Lung microvascular endothelial cell (primary cell): ENCODE measurements at regions not wholly inside any gene's neighbourhood (a gene's known extent, or its start where the extent isn't known, plus 50 kb on each side); places are given as distances from the start of the nearest gene placed in this dataset.
A peak's percentile ranks its signal among the peaks of the same experiment; 100 is the strongest.
"Not testable (repeated sequence)": the region's sequence is repeated elsewhere in the genome, so short reads cannot be mapped to it uniquely, and the experiment has no call there.

Experiments
- DNase-seq, 2 donors: peaks; one replicate each; pipeline versions ENCODE4 v3.0.0 to v3.0.0-alpha.2; 2010; ENCODE audit warnings: low read depth in 2 of 2

DNA sequence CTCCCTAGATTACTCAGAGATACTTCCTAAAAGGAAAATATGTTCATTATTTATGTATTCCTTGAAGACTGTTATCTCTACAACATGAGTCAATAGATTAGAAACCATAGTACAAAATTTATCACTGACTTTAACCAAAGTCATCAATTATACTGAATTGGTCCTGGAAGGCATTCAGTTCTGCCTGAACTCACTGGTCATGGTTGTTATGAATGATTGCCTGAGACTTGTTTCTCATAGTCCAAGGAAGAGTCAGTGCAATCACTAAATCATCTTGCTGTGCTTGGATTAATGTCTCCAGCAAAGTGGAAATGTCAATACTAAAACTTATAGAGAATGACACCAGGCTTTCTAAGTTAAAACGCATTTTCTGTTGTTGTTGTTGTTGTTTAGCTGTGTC lies 878.6 kb upstream of the MANEA start:
- DNase-seq = no peak

DNA sequence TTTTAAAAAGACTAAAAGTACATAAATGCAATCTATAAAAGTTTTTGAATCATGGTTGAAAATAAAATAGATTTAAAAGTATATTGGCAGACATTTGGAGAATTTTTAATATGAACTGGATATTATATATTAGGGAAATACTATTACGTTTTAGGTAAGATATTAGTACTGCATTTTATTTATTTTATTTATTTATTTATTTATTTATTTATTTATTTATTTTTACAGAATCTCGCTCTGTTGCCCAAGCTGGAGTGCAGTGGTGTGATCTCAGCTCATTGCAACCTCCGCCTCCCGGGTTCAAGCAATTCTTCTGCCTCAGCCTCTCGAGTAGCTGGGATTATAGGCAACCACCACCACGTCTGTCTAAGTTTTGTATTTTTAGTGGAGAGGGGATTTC lies 890.1 kb upstream of the MANEA start:
- DNase-seq = not testable (repeated sequence)

DNA sequence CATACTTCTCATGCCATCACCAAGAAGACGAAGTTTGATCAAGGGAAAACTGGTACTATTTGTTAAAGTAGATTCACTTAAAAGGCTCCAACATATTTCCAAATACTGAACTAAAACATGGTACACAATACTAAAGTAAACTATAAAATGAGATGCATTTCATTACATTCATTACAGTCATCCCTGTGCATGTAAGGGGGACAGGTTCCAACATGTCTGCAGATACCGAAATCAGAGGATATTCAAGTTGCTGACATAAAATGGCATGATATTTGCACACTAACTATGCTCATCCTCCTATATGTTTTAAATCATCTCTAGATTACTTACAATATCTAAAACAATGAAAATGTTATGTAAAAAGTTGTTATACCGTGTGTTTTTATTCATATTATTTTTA lies 893.9 kb upstream of the MANEA start:
- no peak for DNase-seq

DNA sequence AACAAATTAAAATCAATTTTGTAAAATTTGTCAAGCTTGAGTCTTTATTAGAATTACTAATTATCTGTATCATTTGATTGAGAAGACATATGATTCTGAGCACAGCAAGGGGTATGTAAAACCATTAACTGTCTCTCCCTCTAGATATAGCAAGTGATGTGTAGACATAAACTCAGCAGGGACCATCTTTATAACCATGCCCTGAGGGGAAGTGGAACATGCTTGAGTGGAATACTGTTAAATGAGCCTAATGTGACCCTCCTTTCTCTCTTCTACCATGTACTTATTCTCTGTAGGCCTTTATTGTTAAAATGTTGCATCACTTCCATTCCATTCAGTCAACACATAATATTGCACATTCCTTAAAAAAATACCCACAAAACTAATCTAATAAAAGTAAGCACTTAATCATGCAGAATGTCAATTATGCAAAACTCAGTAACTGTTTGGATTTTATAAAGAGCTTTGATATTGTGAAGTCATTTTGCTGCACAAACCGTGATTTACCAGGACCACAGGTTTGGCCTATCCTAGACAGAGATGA lies 896.6 kb upstream of the MANEA start:
- DNase-seq = no peak

DNA sequence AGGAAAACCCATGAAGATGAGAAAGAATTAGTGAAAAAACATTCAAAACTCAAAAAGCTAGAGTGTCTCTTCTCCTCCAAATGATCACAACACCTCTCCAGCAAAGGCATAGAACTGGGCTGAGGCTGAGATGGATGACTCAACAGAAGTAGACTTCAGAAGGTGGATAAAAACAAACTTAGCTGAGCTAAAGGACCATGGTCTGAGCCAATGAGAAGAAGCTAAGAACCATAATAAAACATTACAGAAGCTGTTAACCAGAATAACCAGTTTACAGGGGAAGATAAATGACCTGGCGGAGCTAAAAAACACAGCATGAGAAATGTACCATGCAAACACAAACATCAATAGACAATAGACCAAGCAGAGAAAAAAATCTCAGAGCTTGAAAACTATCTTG lies 904.1 kb upstream of the MANEA start:
- DNase-seq = no peak

DNA sequence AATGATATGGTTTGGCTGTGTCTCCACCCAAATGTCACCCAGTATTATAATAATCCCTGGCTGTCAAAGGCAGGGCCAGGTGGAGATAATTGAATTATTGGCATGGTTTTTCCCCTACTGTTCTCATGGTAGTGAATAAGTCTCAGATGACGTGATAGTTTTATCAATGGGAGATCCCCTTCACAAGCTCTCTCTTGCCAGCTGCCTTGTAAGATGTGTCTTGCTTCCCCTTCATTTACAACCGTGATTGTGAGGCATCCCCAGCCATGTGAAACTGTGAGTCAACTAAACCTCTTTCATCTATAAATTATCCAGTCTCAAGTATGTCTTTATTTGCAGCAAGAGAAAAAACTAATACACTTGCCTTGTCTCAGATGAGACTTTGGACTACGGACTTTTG lies 907.3 kb upstream of the MANEA start:
- DNase-seq = no peak

DNA sequence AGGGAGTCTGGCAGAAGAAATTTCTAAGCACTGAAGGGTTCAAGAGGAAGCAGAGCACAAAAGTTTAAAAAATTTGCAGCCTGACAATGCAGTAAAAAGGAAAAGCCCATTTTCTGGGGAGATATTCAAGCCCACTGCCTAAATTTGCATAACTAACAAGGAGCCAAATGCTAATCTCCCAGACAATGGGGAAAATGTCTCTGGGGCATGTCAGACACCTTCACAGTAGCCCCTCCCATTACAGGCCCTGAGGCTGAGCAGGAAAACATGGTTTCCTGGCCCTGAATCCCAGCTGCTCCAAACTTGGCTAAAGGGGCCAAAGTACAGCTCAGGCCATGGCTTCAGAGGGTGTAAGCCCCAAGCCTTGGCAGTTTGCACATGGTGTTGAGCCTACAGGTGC lies 908.5 kb upstream of the MANEA start:
- no peak for DNase-seq

DNA sequence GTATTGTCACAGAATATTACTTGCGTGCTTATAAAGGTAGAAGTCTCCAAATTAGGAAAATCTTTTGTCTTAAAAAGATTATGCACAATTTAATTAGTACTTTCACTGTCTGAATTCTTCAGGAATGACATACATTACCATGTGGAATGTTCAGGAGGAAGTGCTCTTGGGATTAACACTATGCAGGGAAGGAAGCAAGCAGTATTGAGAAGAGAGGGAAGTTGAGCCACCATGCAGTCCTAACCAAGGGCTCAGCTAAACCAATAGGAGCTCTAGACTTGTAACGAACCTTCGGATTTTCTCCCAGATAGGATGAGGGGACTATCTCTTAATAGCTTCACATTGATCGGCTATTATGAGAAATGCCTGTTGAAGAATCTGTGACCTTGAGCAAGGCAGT lies 918.4 kb upstream of the MANEA start:
- no peak for DNase-seq

DNA sequence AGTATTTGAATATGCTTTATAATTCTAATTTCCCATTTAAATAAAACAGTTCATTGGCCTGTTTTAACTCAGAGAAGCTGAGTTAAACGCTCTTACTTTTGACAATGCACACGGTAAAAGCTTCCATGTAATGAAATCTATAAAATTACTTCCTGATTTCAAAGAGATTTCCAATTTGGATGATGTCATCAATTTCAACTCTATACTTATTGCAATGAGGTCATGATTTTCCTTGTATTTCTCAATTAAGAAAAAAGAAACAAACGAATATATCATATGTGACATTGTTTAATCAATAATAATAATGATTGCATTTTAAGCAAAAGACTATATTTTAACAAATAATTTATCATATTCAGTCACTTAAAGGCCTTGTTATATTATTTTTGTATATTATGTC lies 926.1 kb upstream of the MANEA start:
- no peak for DNase-seq

DNA sequence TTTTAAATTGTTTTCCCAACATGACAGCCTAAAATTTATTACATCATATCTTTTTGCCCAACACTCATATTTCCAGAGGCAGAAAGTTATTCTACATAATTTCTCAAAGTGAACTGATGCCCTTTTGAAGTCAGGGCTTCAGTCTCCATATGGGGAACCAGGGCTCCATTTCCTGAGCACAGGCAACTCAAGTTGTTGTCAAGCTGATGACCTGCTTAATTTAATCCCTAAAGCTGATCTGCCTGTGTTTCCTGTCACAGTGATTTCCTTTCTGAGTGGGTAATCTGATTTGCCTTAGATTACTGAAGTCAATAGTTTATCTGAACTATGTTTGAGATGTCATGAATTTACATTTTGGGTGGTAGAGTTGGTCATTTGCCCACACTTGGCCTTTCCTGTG lies 932.1 kb upstream of the MANEA start:
- DNase-seq = no peak

DNA sequence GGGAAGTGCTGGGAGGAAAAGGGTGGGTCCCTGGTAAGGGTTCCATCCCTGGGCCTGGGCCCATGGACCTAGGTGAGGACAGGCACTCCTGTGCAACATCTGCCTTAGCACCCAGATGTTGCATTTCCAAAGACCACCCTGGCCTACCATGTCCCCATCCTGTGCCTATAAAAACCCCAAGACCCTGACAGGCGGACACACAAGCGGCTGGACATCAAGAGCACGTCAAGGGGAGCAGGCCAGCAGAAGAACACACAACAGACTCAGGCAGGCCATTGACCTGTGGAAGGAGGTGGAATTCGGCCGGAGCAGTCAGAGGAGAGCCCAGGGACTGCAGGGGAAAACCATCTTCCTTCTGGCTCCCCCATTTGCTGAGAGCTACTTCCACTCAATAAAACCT lies 937.8 kb upstream of the MANEA start:
- DNase-seq = no peak

DNA sequence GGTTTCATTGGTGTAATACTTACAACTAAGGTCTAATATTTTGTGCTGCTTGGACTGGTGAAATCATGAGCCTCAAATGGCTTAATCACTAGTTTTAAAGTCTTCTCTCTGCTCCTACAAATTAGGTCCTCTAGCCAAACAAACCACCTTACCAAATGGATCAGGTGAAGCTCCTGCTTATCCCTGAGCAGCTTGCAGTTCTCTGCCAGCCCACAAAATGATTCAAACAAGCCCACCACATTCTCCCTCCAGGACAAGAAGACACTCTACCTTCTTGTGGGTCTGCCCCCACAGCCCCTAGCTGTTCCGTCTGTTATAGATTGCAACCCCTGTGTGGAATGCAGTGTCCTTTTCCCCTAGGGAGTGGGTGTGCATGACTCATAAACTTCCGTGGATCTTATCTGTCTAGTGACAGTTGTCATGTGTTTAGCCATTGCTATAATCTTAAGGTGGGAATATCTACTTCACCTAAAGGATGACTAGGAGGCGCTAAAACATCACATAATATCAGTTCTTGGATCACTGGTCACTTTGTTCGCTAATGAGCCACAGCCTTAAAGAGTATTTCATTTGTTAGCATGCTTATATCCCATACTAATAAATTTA lies 940.5 kb upstream of the MANEA start:
- DNase-seq = peak in 1 of 2 donors; percentile 40

DNA sequence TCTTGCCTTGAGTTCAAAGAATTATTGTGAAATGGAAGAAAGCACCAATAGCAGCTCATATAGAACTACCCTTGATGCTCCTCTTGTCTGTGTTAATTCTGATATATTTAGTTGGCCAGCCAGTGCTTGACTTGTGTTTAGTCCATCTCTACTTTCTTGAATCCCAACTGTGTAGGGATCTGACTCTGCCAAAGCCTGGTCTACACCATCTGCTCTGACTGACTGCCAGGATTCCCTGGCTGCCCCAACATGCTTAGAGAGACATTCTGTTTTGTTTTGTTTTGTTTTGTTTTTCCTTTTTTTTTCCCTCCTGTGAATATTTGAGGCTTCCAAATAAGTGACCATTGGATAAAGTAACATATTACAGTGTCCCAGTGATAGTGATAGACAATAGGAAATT lies 953.7 kb upstream of the MANEA start:
- DNase-seq = no peak

DNA sequence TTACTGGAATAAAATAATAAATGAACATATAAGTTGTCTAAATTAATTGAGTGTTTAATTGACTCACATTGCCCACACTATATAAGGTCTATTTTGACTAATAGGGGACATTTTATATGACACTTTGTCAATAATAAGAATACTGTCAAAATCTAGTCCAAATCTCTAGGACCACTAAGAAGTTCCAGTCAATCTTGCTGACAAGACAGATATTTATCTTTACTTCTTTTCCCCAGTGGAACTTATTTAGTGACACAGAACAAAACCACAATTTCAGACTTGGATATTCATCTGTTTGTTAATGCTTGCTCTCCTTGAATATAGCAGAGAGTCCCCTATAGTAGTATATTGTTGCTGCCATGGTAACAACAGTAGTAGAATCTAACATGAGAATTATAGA lies 954.6 kb upstream of the MANEA start:
- DNase-seq = no peak

DNA sequence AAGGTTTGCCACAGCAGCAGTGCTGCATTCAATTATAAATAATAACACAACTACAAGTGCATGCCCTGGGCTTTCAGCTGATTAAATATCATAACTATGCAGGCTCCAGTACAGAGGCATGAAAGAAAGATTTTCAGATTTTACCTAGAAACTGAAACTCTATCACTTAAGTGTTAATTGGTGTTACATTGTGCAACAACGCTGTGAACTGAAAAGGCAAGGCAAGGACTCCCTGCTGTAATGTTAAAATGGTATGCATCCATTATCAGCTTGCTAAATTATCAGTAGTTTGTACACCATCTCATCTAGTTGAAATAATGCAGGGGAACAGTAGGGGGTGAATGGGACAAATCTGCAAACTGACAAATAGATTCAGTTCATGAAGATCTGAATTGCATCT lies 976.7 kb upstream of the MANEA start:
- no peak for DNase-seq

DNA sequence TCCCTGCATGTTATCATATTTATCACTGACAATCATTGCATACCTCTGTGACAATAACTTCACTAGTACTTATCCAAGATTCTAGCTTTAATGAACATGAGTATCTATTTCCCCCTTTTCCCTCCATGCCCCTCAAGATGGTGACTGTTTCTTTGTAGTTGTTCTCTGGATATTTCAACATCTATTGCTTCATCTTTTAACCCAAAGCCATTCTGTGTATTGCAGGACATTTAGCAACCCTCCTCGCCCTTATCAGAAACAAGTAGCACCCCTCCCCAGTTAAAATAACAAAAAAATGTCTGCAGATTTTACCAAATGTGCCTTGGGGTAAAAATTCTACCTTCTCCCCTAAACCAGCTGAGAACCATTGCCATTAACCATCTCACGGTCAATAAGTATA lies 979.8 kb upstream of the MANEA start:
- no peak for DNase-seq

DNA sequence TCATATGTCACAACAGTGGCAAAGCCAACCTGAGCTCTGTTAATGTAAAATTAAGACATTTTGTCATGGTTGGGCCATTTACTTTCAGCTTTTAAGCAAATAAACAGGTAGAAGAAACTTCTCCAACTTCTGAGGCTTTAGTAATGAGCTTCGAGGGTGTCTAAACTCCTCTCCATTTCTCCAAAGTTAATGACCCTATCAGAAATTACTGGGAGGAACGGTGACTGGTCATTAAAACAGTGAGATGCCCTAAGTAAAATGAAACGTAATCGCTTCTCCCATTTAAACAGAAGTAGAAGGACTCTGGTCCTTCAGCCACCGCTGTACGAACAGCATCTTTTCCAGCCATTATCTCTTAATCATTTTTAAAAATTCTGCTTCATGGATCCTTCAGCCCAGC lies 986.9 kb upstream of the MANEA start:
- no peak for DNase-seq

DNA sequence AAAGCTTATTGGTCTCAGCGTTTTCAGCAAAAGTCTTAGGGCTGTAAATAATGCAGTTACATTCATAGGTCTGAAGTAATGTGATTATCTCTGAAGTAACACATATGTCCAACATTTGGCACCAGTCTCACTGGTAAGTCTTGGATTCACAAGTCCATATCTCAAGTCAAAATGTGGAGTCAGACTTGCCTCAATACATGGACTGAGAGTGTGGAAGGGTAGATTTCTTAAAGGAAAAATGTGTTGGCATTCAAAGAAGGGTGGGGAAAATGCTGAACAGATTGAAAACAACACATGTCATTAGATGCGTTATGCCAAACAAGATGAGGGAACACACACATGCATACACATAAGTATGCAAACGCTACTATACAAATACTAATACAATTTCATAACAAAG lies 989.0 kb upstream of the MANEA start:
- DNase-seq = no peak

DNA sequence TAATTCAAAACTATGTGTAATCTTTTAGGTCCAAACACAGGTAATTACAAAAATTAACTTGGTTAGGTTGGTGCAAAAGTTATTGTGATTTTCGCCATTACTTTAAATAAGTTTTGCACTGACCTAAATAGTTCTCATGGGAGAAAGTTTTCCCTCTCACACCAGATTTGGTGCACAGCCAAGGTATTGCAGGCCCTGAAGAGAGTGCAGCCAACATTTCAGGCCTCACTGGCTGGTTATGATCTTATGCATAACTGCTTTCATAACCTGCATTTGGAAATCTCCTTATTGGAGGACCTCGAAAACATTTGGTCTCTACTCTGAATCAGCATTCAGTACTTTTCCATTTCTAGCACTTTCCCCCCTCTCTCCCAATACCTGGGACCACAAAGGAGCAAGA lies 993.1 kb upstream of the MANEA start:
- DNase-seq = no peak

DNA sequence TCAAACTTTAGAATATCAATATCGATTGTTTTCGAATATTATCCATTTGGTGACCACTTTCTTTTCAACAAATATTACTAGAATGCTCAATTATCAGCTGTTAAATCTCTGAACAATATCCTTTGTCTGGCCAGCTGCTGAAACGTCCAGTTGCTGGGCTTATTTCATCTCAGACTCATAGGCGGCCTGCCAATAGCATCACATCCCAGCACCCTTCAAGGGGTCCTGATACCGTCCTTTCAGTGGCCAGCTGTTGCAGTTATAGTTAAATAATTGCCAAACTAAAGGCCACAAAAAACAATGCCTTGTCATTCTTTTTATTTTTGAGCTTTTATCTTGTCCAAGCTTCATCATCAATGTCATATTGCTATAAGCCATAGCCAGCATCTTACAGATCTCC lies 1006.8 kb upstream of the MANEA start:
- no peak for DNase-seq

DNA sequence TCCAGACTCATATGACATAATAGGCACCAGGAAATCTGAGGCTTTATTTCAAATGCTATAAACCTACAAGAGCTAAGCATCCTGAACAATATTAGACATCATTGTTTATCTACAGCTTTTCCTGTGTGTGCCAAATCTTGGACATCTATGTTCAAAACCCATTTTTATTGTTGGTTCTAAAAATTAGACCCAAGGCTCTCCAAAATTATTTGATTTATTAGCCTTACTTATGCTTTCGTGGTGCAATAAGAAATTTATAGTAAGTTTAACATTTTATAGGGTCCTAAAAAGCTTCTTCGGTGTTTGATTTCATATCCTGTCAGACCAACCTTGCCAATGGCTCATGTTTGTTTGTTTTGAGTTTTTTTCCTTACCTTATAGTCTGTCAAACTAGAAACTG lies 1014.5 kb upstream of the MANEA start:
- no peak for DNase-seq

DNA sequence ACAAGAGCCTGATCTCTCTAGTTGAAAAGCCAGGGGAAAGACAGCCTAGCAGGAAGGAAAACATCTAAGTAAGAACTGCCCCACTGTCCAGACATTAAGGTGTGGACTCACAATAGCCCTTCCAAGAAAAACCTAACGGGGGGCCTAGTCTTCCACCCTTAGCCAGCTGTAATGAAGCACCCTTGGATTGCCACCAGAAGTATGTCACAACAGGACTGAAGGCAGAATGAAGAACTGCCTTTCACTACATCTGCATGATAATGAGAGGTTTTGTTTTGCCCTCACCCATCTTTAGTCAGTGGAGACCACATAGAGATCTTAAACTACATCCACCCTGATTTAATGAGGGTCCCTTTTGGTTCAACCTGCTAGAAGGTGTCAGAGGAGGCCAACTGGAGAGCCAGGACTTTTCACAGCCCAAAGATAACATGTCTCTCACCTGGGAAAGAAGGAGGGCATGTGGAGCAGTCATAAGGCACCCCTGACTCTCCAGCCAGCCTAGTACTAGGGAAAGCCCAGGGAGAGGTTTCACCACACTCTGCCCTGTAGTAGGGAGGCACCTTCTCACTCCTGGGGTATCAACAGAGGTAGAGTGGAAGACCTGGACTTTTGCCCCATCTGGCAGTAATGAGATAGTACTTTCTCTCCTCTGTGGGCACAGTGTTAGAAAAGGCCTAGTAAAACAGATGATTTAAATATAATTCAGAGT lies 1017.4 kb upstream of the MANEA start:
- DNase-seq = no peak

DNA sequence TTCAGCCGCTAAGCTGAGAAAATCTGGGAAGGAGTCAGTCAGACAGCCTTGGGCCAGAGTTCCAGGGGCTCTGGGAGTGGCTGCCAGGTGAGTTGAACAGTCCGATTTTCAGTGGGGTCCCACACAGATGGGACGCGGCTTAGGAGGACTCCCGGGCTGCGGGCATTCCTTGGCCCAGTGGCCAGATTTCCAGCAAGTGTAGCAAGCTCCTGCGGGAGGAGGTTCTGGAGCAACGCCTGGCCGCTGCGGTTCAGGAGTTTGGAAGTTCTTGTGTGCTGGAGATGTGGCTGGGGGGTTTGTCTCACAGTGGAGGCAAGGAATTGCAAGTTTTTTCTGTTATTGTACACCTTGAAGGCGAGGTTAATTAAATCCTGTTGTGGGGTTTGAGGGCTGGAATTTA lies 1020.1 kb upstream of the MANEA start:
- not testable (repeated sequence) for DNase-seq

DNA sequence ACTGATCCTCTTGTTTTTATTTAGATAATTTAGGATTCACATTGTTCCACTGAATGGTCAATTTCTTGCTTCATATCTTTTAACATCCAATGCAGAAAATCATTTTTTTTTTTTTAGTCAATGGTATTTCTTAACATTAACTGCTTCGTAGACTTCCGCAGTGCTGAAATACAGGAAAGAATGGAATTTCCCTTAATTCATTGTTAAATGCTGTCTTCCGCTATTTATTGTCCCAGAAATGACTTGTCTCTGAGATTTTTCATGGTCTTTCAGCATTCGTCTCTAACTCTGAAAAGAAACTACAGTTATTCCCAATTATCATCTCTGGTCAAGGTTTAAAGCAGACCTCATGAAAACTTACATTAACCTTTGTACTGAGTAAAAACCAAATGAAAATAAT lies 1029.1 kb upstream of the MANEA start:
- peak in 1 of 2 donors; percentile 44 for DNase-seq
